H1 (cell line): ENCODE measurements at regions not wholly inside any gene's neighbourhood (a gene's known extent, or its start where the extent isn't known, plus 50 kb on each side); places are given as distances from the start of the nearest gene placed in this dataset.

Experiments
- CHD1 ChIP-seq: IDR thresholded peaks from 2 replicates; pipeline ENCODE4 v1.6.1; 2012; ENCODE audit warnings: low read depth, low read length, improper control_type of control experiment
- CHD2 ChIP-seq: IDR thresholded peaks from 2 replicates; pipeline ENCODE4 v1.6.1; 2012; ENCODE audit warnings: low read length, improper control_type of control experiment
- FOSL1 ChIP-seq: IDR thresholded peaks from 2 replicates; pipeline ENCODE4 v1.6.1; 2011; ENCODE audit warnings: mild to moderate bottlenecking, low read depth, low read length, moderate library complexity; ENCODE audit not compliant: insufficient read depth
- POU5F1 ChIP-seq: IDR thresholded peaks from 2 replicates; pipeline ENCODE4 v1.6.1; 2011; ENCODE audit warnings: low read depth, mild to moderate bottlenecking, low read length, moderate library complexity
- TF ChIP-seq, protein P1 (sequence below): IDR thresholded peaks from 2 replicates; pipeline ENCODE4 v1.6.1; 2011; ENCODE audit warnings: low read depth, mild to moderate bottlenecking, low read length; ENCODE audit not compliant: insufficient read depth
- TF ChIP-seq, protein P2 (sequence below): IDR thresholded peaks from 2 replicates; pipeline ENCODE4 v1.6.1; 2012; ENCODE audit warnings: low read length, inconsistent platforms

DNA sequence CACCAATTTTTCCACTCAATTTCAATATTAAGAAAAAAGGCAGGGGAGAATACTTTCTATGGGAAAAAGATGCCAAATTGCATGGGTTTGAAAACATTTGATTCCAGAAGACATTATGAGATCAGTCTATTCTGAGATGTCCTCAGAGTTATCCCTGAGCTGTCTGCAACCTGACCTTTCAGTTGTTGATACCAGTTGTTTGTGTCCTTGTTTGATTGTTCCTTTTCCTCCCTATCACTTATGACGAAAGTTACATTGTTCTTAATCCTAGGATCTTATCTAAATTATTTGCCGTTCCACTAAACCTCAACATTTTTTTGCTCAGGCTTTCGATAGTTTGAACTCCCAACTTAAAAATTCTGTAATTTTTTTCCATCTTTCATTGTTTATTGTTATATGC is 336.3 kb upstream of the NOVA1 start (continued):
- no peak for TF ChIP-seq FOSL1
- TF ChIP-seq, protein P1, sequence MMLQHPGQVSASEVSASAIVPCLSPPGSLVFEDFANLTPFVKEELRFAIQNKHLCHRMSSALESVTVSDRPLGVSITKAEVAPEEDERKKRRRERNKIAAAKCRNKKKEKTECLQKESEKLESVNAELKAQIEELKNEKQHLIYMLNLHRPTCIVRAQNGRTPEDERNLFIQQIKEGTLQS: no peak
- no peak for TF ChIP-seq CHD1
- TF ChIP-seq POU5F1: no peak
- TF ChIP-seq, protein P2, sequence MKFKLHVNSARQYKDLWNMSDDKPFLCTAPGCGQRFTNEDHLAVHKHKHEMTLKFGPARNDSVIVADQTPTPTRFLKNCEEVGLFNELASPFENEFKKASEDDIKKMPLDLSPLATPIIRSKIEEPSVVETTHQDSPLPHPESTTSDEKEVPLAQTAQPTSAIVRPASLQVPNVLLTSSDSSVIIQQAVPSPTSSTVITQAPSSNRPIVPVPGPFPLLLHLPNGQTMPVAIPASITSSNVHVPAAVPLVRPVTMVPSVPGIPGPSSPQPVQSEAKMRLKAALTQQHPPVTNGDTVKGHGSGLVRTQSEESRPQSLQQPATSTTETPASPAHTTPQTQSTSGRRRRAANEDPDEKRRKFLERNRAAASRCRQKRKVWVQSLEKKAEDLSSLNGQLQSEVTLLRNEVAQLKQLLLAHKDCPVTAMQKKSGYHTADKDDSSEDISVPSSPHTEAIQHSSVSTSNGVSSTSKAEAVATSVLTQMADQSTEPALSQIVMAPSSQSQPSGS: no peak
- TF ChIP-seq CHD2: no peak
